HG02870 (cell line): ENCODE measurements at regions not wholly inside any gene's neighbourhood (a gene's known extent, or its start where the extent isn't known, plus 50 kb on each side); places are given as distances from the start of the nearest gene placed in this dataset.

Source experiments
- ATAC-seq: cut with Tn5 transposase; IDR thresholded peaks from one replicate; pipeline ENCODE4 v1.9.1; 2021; ENCODE audit warnings: mild to moderate bottlenecking, moderate library complexity; ENCODE audit not compliant: unreplicated experiment

- ATAC-seq: no peak
These were observed 131.6 kb upstream of the NUDT7 start for GRCh38 chr16:77590707-77591106.

- ATAC-seq: no peak
These were observed 131.0 kb upstream of the NUDT7 start for GRCh38 chr16:77591347-77591746.

- no peak for ATAC-seq
These were observed 130.3 kb upstream of the NUDT7 start for GRCh38 chr16:77592021-77592420.

- no peak for ATAC-seq
These were observed 128.3 kb upstream of the NUDT7 start for GRCh38 chr16:77594057-77594456.

GRCh38 chr16:77594799-77595596 lies 127.3 kb upstream of the NUDT7 start:
- ATAC-seq: no peak

- no peak for ATAC-seq
These were observed 126.1 kb upstream of the NUDT7 start for GRCh38 chr16:77596261-77596660.

GRCh38 chr16:77599793-77600415 lies 122.4 kb upstream of the NUDT7 start:
- ATAC-seq: no peak

- ATAC-seq: no peak
These were observed 121.8 kb upstream of the NUDT7 start for GRCh38 chr16:77600555-77600954.

GRCh38 chr16:77603656-77604055 lies 118.7 kb upstream of the NUDT7 start:
- no peak for ATAC-seq

GRCh38 chr16:77610496-77610895 lies 111.8 kb upstream of the NUDT7 start:
- ATAC-seq: no peak

- no peak for ATAC-seq
These were observed 110.9 kb upstream of the NUDT7 start for GRCh38 chr16:77611386-77611785.

GRCh38 chr16:77612596-77612995 lies 109.7 kb upstream of the NUDT7 start:
- ATAC-seq: no peak

- no peak for ATAC-seq
These were observed 109.2 kb upstream of the NUDT7 start for GRCh38 chr16:77613095-77613494.

GRCh38 chr16:77617553-77617952 lies 104.8 kb upstream of the NUDT7 start:
- no peak for ATAC-seq

GRCh38 chr16:77617996-77618395 lies 104.3 kb upstream of the NUDT7 start:
- ATAC-seq: no peak

- ATAC-seq: no peak
These were observed 103.4 kb upstream of the NUDT7 start for GRCh38 chr16:77618951-77619350.

- no peak for ATAC-seq
These were observed 98.2 kb upstream of the NUDT7 start for GRCh38 chr16:77624085-77624484.

GRCh38 chr16:77636615-77637014 lies 85.7 kb upstream of the NUDT7 start:
- no peak for ATAC-seq

- ATAC-seq: no peak
These were observed 84.4 kb upstream of the NUDT7 start for GRCh38 chr16:77637940-77638339.

- ATAC-seq: no peak
These were observed 79.1 kb upstream of the NUDT7 start for GRCh38 chr16:77643176-77643575.

GRCh38 chr16:77645764-77646163 lies 76.5 kb upstream of the NUDT7 start:
- no peak for ATAC-seq

GRCh38 chr16:77647726-77648125 lies 74.6 kb upstream of the NUDT7 start:
- ATAC-seq: no peak

- ATAC-seq: no peak
These were observed 71.6 kb upstream of the NUDT7 start for GRCh38 chr16:77650761-77651160.
